CD4-positive, alpha-beta T cell (primary cell): ENCODE measurements at regions not wholly inside any gene's neighbourhood (a gene's known extent, or its start where the extent isn't known, plus 50 kb on each side); places are given as distances from the start of the nearest gene placed in this dataset.

ENCODE experiments used
- ATAC-seq: fragments of 200-7000 bp; cut with Tn5 transposase; one replicate; pipeline ENCODE4 v1.10.0; 2022; ENCODE audit warnings: mild to moderate bottlenecking; ENCODE audit not compliant: poor library complexity
- CTCF ChIA-PET: fragments of 350-600 bp; sonication (Branson Sonifier 250); formaldehyde crosslinking; loops from one replicate; lab custom pipeline; 2021; ENCODE audit warnings: antibody characterized with exemption, inconsistent platforms; lab: Charles Lee
- POLR2A ChIA-PET: fragments of 350-600 bp; sonication (Branson Sonifier 250); formaldehyde crosslinking; loops from one replicate; lab custom pipeline; 2021; ENCODE audit warnings: antibody characterized with exemption, inconsistent platforms; lab: Charles Lee
- DNase-seq, 14 experiments: peaks; one replicate each; pipeline ENCODE4 v3.0.0-alpha.2; 2013 to 2020; ENCODE audit warnings: mixed read lengths in 2 of 14
- H3K27ac ChIP-seq, 2 donors: one replicate each; pipeline versions ENCODE4 v1.5.1 to v1.7.0; 2013; ENCODE audit warnings: low read length in 2 of 2, low read depth in 1 of 2, mild to moderate bottlenecking in 1 of 2
- H3K27me3 ChIP-seq, 2 experiments: 1 replicate in 1 of 2; 2 replicates in 1 of 2; pipeline versions ENCODE4 v1.6.1 to v1.7.0; 2013; ENCODE audit warnings: low read length in 2 of 2, control low read depth in 1 of 2, mild to moderate bottlenecking in 1 of 2, moderate library complexity in 1 of 2; ENCODE audit not compliant: insufficient read depth in 2 of 2, control insufficient read depth in 1 of 2
- H3K36me3 ChIP-seq: one replicate; pipeline ENCODE4 v1.6.1; 2013; ENCODE audit warnings: low read length, control low read depth; ENCODE audit not compliant: insufficient read depth
- H3K4me1 ChIP-seq: one replicate; pipeline ENCODE4 v1.6.1; 2013; ENCODE audit warnings: low read length, control low read depth; ENCODE audit not compliant: insufficient read depth
- H3K4me3 ChIP-seq: one replicate; pipeline ENCODE4 v1.5.1; 2013; ENCODE audit warnings: mild to moderate bottlenecking, low read length, moderate library complexity
- H3K9me3 ChIP-seq, 2 experiments: 1 replicate in 1 of 2; 2 replicates in 1 of 2; pipeline versions ENCODE4 v1.6.1 to v1.7.0; 2013; ENCODE audit warnings: low read length in 2 of 2, mild to moderate bottlenecking in 2 of 2, control low read depth in 1 of 2, moderate library complexity in 1 of 2; ENCODE audit not compliant: control insufficient read depth in 1 of 2, insufficient read depth in 1 of 2
- H3K27ac Mint-ChIP-seq: one replicate; pipeline ENCODE4 v1.8.0; 2020; ENCODE audit warnings: mixed read lengths
- H3K27me3 Mint-ChIP-seq: one replicate; pipeline ENCODE4 v1.8.0; 2021; ENCODE audit warnings: mixed read lengths
- H3K36me3 Mint-ChIP-seq: one replicate; pipeline ENCODE4 v1.8.0; 2021; ENCODE audit warnings: low read depth, mixed read lengths
- H3K4me1 Mint-ChIP-seq: one replicate; pipeline ENCODE4 v1.8.0; 2021; ENCODE audit warnings: low read depth, mixed read lengths
- H3K4me3 Mint-ChIP-seq: one replicate; pipeline ENCODE4 v1.8.0; 2020; ENCODE audit warnings: mild to moderate bottlenecking, mixed read lengths
- H3K9me3 Mint-ChIP-seq: one replicate; pipeline ENCODE4 v1.8.0; 2020; ENCODE audit warnings: mixed read lengths
- CTCF ChIP-seq: fragments of 200-600 bp; IDR thresholded peaks from one replicate; pipeline ENCODE4 v1.8.0; 2022; ENCODE audit warnings: antibody characterized with exemption, mild to moderate bottlenecking
- intact Hi-C, 2 experiments: fragments of 100-400 bp; cut with DNase I in 1 of 2; cut with micrococcal nuclease in 1 of 2; formaldehyde crosslinking; loops; one replicate each; pipeline versions ENCODE4 v1.15.1 to v1.9.0; 2023 to 2025; cut with DNase I, micrococcal nuclease

- Histone ChIP-seq H3K4me1 (no peaks in the 10 kb centered on the region), H3K9me3 (peaks cover 0 to 6% of the 10 kb centered on the region in 2 experiments), H3K27ac (no peak overlapping the region), H3K27me3 (no peaks in the 10 kb centered on the region), H3K4me3 (no peak overlapping the region), H3K36me3 (no peaks in the 10 kb centered on the region)
- Mint-ChIP-seq H3K4me1 (no peaks in the 10 kb centered on the region), H3K27me3 (no peaks in the 10 kb centered on the region), H3K9me3 (peaks cover 1% of the 10 kb centered on the region), H3K36me3 (no peaks in the 10 kb centered on the region), H3K4me3 (no peak overlapping the region), H3K27ac (no peak overlapping the region)
- ATAC-seq: no peak
- TF ChIP-seq CTCF: no peak
- ChIA-PET POLR2A (no interaction called here), CTCF (no interaction called here)
- intact Hi-C loops: loop anchor here in 1 of 2 experiments (10.0 kb wide), 1 partner anchor 61 kb away; no protein-coding TSS in a partner anchor
- peak in 1 of 14 experiments; percentile 8 for DNase-seq
These were observed 844.9 kb downstream of the KCNT2 start for GRCh38 chr1:195763146-195763906.

- ATAC-seq (no peak), DNase-seq (no peak)
- H3K4me1 ChIP-seq: no peaks in the 10 kb centered on the region
- Mint-ChIP-seq H3K36me3 (no peaks in the 10 kb centered on the region), H3K9me3 (no peaks in the 10 kb centered on the region), H3K4me1 (no peaks in the 10 kb centered on the region), H3K4me3 (no peak overlapping the region), H3K27ac (no peak overlapping the region), H3K27me3 (no peaks in the 10 kb centered on the region)
- H3K27me3 ChIP-seq: no peaks in the 10 kb centered on the region
- ChIA-PET CTCF (no interaction called here), POLR2A (no interaction called here)
- no peak overlapping the region for H3K4me3 ChIP-seq
- H3K9me3 ChIP-seq: peaks cover 0 to 6% of the 10 kb centered on the region in 2 experiments
- TF ChIP-seq CTCF: no peak
- intact Hi-C loops: loop anchor here in 1 of 2 experiments (10.0 kb wide), 1 partner anchor 64 kb away; no protein-coding TSS in a partner anchor
- H3K36me3 ChIP-seq: no peaks in the 10 kb centered on the region
- no peak overlapping the region for H3K27ac ChIP-seq
These were observed 847.1 kb downstream of the KCNT2 start for GRCh38 chr1:195761104-195761503.

- H3K4me1 Mint-ChIP-seq: no peaks in the 10 kb centered on the region
- H3K9me3 Mint-ChIP-seq: no peaks in the 10 kb centered on the region
- H3K9me3 ChIP-seq: no peaks in the 10 kb centered on the region
- intact Hi-C loops: no loop called here
- no peak overlapping the region for H3K27ac Mint-ChIP-seq
- no peaks in the 10 kb centered on the region for H3K36me3 ChIP-seq
- POLR2A ChIA-PET: no interaction called here
- no peak overlapping the region for H3K4me3 ChIP-seq
- H3K4me1 ChIP-seq: no peaks in the 10 kb centered on the region
- no peak for ATAC-seq
- CTCF ChIA-PET: no interaction called here
- no peaks in the 10 kb centered on the region for H3K27me3 Mint-ChIP-seq
- no peak overlapping the region for H3K4me3 Mint-ChIP-seq
- H3K36me3 Mint-ChIP-seq: no peaks in the 10 kb centered on the region
- no peak for DNase-seq
- H3K27me3 ChIP-seq: no peaks in the 10 kb centered on the region
- no peak overlapping the region for H3K27ac ChIP-seq
- no peak for TF ChIP-seq CTCF
These were observed 852.1 kb downstream of the KCNT2 start for GRCh38 chr1:195756109-195756508.
